Endodermal cell (in vitro differentiated cells): ENCODE measurements at regions not wholly inside any gene's neighbourhood (a gene's known extent, or its start where the extent isn't known, plus 50 kb on each side); places are given as distances from the start of the nearest gene placed in this dataset.

Experiments used
- DNase-seq: peaks from one replicate; pipeline ENCODE4 v3.0.0-alpha.2; 2017
- H3K27ac ChIP-seq: 2 replicates; pipeline ENCODE4 v1.5.1; 2013; ENCODE audit warnings: mild to moderate bottlenecking, low read depth, low read length, moderate library complexity
- H3K27me3 ChIP-seq: 2 replicates; pipeline ENCODE4 v1.6.1; 2013; ENCODE audit warnings: mild to moderate bottlenecking, low read length, moderate library complexity; ENCODE audit not compliant: insufficient read depth, control insufficient read depth, poor library complexity, severe bottlenecking
- H3K36me3 ChIP-seq: 2 replicates; pipeline ENCODE4 v1.7.0; 2013; ENCODE audit warnings: mild to moderate bottlenecking, low read length, moderate library complexity; ENCODE audit not compliant: control insufficient read depth, insufficient read depth
- H3K4me1 ChIP-seq: one replicate; pipeline ENCODE4 v1.7.0; 2013; ENCODE audit warnings: low read length; ENCODE audit not compliant: control insufficient read depth, insufficient read depth
- H3K4me3 ChIP-seq: 2 replicates; pipeline ENCODE4 v1.5.1; 2013; ENCODE audit warnings: mild to moderate bottlenecking, low read length, moderate library complexity
- H3K9ac ChIP-seq: 2 replicates; pipeline ENCODE4 v1.6.1; 2013; ENCODE audit warnings: mild to moderate bottlenecking, low read length, moderate library complexity; ENCODE audit not compliant: poor library complexity, severe bottlenecking; ENCODE audit errors: extremely low read depth
- H3K9me3 ChIP-seq: 2 replicates; pipeline ENCODE4 v1.6.1; 2013; ENCODE audit warnings: mild to moderate bottlenecking, low read length, moderate library complexity; ENCODE audit not compliant: control insufficient read depth
- H3K27ac Mint-ChIP-seq: 2 replicates; pipeline ENCODE4 v1.8.0; 2020; ENCODE audit warnings: mixed read lengths
- H3K27me3 Mint-ChIP-seq: 2 replicates; pipeline ENCODE4 v1.8.0; 2021; ENCODE audit warnings: mild to moderate bottlenecking, mixed read lengths; ENCODE audit not compliant: insufficient read depth
- H3K36me3 Mint-ChIP-seq: 2 replicates; pipeline ENCODE4 v1.8.0; 2020; ENCODE audit warnings: low read depth, mixed read lengths
- H3K4me1 Mint-ChIP-seq: 2 replicates; pipeline ENCODE4 v1.8.0; 2020; ENCODE audit warnings: mixed read lengths
- H3K4me3 Mint-ChIP-seq: 2 replicates; pipeline ENCODE4 v1.8.0; 2020; ENCODE audit warnings: mild to moderate bottlenecking, moderate library complexity, mixed read lengths
- H3K9me3 Mint-ChIP-seq: 2 replicates; pipeline ENCODE4 v1.8.0; 2020; ENCODE audit warnings: mild to moderate bottlenecking, mixed read lengths
- WGBS, 2 experiments: methylation state at CpG; one replicate each; pipeline versions ENCODE4 v1.1.5 to v1.1.7; 2013; ENCODE audit warnings: missing lambda C conversion rate in 2 of 2, mixed read lengths in 1 of 2; ENCODE audit not compliant: insufficient coverage in 1 of 2, insufficient read length in 1 of 2; 5-methylcytosine and 5-hydroxymethylcytosine counted together
- TF ChIP-seq, protein P1 (sequence below): fragments of 200-600 bp; sonication (generic); conservative IDR thresholded peaks from 2 replicates; pipeline ENCODE4 v1.5.0; 2021; ENCODE audit warnings: antibody characterized with exemption, mild to moderate bottlenecking

DNA sequence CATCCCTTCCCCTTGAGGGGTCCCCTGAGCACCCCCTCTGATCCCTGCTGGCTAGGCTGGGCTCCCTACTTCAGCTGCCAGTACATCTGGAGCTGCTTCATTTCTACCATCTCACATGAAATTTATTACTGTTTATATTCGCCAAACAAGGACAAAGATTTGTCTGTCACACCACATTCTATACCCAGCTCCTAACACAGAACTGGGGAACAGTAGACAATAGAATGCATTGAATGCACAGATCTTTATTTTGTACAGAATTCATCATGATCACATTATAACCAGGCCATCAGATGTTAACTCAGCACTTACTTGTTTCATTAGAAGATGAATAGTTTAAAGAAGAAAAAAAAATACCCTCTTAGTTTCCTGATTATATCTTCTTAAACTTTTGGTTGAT, 159.4 kb downstream of the KLF5 start:
- Mint-ChIP-seq H3K4me3 (no peak overlapping the region), H3K9me3 (no peaks in the 10 kb centered on the region), H3K27me3 (no peaks in the 10 kb centered on the region), H3K27ac (no peak overlapping the region), H3K36me3 (no peaks in the 10 kb centered on the region), H3K4me1 (peaks cover 40% of the 10 kb centered on the region)
- TF ChIP-seq, protein P1, sequence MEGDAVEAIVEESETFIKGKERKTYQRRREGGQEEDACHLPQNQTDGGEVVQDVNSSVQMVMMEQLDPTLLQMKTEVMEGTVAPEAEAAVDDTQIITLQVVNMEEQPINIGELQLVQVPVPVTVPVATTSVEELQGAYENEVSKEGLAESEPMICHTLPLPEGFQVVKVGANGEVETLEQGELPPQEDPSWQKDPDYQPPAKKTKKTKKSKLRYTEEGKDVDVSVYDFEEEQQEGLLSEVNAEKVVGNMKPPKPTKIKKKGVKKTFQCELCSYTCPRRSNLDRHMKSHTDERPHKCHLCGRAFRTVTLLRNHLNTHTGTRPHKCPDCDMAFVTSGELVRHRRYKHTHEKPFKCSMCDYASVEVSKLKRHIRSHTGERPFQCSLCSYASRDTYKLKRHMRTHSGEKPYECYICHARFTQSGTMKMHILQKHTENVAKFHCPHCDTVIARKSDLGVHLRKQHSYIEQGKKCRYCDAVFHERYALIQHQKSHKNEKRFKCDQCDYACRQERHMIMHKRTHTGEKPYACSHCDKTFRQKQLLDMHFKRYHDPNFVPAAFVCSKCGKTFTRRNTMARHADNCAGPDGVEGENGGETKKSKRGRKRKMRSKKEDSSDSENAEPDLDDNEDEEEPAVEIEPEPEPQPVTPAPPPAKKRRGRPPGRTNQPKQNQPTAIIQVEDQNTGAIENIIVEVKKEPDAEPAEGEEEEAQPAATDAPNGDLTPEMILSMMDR: no peak
- no peaks in the 10 kb centered on the region for H3K36me3 ChIP-seq
- no peak overlapping the region for H3K9ac ChIP-seq
- H3K4me1 ChIP-seq: peaks cover 5% of the 10 kb centered on the region
- peaks cover 3% of the 10 kb centered on the region for H3K27me3 ChIP-seq
- no peaks in the 10 kb centered on the region for H3K9me3 ChIP-seq
- no peak overlapping the region for H3K4me3 ChIP-seq
- 91 to 100% methylated on average over 1 of the region's 1 CpG for WGBS, 2 experiments
- no peak for DNase-seq
- H3K27ac ChIP-seq: no peak overlapping the region

DNA sequence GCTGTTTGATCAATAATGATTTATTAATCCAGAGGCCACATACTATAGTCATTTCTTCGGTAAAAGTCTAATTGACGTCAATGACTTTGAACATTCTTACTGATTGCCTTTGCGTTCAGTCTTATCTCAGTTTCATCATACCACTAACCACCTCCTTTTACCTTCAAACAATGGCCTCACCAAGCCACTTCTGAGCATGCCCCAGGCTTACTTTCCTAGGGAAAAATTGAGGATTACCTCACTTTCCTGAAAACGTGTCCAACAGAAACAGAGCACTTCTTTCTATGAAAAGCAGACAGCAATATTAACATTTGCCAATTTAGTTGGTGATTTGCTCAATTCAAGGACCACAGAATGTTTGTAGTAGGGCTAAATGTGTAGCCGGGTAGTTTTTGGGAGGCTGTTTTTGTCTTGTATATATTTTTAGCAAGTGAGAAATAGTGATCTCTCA, 157.6 kb downstream of the KLF5 start:
- TF ChIP-seq, protein P1: no peak
- H3K27me3 ChIP-seq: peaks cover 3% of the 10 kb centered on the region
- H3K4me1 ChIP-seq: no peaks in the 10 kb centered on the region
- no peak overlapping the region for H3K4me3 Mint-ChIP-seq
- no peak overlapping the region for H3K27ac Mint-ChIP-seq
- H3K4me3 ChIP-seq: no peak overlapping the region
- H3K27me3 Mint-ChIP-seq: no peaks in the 10 kb centered on the region
- peaks cover 29% of the 10 kb centered on the region for H3K4me1 Mint-ChIP-seq
- DNase-seq: no peak
- 83 to 100% methylated on average over 2 to 5 of the region's 5 CpGs for WGBS, 2 experiments
- H3K9ac ChIP-seq: no peak overlapping the region
- H3K9me3 Mint-ChIP-seq: no peaks in the 10 kb centered on the region
- no peaks in the 10 kb centered on the region for H3K36me3 ChIP-seq
- no peaks in the 10 kb centered on the region for H3K36me3 Mint-ChIP-seq
- no peaks in the 10 kb centered on the region for H3K9me3 ChIP-seq
- H3K27ac ChIP-seq: no peak overlapping the region

DNA sequence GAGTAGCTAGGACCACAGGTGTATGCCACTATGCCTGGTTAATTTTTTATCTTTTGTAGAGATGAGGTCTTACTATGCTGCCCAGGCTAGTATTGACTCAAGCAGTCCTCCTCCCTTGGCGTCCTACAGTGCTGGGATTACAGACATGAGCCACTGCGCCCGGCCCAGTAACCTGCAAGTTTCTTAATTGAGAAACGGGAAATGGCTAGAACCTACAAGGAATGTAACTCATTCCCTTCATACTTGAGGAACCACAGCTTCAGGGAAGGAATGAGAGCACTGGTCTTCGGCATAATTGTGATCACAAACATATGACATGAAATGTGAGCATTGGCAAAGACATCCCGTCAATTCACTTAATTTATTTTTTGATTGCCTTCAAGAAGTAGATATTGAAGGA, 157.0 kb downstream of the KLF5 start:
- Mint-ChIP-seq H3K27ac (no peak overlapping the region), H3K27me3 (no peaks in the 10 kb centered on the region), H3K4me3 (no peak overlapping the region), H3K4me1 (peaks cover 23% of the 10 kb centered on the region), H3K9me3 (no peaks in the 10 kb centered on the region), H3K36me3 (no peaks in the 10 kb centered on the region)
- DNase-seq: no peak
- Histone ChIP-seq H3K4me1 (no peaks in the 10 kb centered on the region), H3K4me3 (no peak overlapping the region), H3K9me3 (no peaks in the 10 kb centered on the region), H3K27me3 (peaks cover 3% of the 10 kb centered on the region), H3K36me3 (no peaks in the 10 kb centered on the region), H3K9ac (no peak overlapping the region), H3K27ac (no peak overlapping the region)
- TF ChIP-seq, protein P1: no peak
- WGBS, 2 experiments: 92 to 99% methylated on average over 6 of the region's 6 CpGs
